ENCODE measurements at regions not wholly inside any gene's neighbourhood (a gene's known extent, or its start where the extent isn't known, plus 50 kb on each side); places are given as distances from the start of the nearest gene placed in this dataset.
A peak's percentile ranks its signal among the peaks of the same experiment; 100 is the strongest.

GRCh38 chr2:38194751-38195150, 118.8 kb upstream of the CYP1B1 start:
- no peaks in the 10 kb centered on the region for H3K27me3 ChIP-seq (ENCODE audit: low read depth)
- no peak overlapping the region for H3K4me3 ChIP-seq
- ATAC-seq, result no peak
- no peak overlapping the region for H3K27ac ChIP-seq
- TF ChIP-seq, protein P1, sequence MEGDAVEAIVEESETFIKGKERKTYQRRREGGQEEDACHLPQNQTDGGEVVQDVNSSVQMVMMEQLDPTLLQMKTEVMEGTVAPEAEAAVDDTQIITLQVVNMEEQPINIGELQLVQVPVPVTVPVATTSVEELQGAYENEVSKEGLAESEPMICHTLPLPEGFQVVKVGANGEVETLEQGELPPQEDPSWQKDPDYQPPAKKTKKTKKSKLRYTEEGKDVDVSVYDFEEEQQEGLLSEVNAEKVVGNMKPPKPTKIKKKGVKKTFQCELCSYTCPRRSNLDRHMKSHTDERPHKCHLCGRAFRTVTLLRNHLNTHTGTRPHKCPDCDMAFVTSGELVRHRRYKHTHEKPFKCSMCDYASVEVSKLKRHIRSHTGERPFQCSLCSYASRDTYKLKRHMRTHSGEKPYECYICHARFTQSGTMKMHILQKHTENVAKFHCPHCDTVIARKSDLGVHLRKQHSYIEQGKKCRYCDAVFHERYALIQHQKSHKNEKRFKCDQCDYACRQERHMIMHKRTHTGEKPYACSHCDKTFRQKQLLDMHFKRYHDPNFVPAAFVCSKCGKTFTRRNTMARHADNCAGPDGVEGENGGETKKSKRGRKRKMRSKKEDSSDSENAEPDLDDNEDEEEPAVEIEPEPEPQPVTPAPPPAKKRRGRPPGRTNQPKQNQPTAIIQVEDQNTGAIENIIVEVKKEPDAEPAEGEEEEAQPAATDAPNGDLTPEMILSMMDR (IDR thresholded peaks at IDR 0.05), result no peak
- intact Hi-C loops (cut with DNase I), result no loop called here
- H3K9me3 ChIP-seq, result no peaks in the 10 kb centered on the region
- no peak for DNase-seq
- H3K4me1 ChIP-seq, result no peaks in the 10 kb centered on the region
- H3K36me3 ChIP-seq, result no peaks in the 10 kb centered on the region

- peak in 1 of 2 donors; percentile 19 for ATAC-seq
Observed at GRCh38 chr2:38192976-38193375, 117.0 kb upstream of the CYP1B1 start.

DNA sequence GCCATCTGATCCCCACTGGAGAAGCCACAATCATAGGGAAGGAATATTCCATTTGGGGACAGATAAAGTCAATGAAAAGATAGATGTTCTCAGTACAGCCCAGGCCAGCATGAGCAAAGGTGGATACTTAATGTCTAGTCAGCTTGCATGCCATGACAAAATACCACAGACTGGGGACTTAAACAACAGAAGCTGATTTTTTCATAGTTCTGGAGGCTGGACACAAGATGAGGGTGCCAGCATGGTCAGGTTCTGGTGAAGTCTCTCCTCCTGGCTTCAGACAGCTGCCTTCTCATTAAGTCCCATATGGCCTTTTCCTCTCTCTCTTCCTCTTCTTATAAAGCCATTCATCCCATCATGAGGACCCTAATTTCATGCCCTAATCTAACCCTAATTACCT, 116.1 kb upstream of the CYP1B1 start:
- Histone ChIP-seq H3K36me3 (no peaks in the 10 kb centered on the region), H3K27ac (no peak overlapping the region), H3K4me1 (peaks cover 8% of the 10 kb centered on the region), H3K9me3 (no peaks in the 10 kb centered on the region), H3K4me3 (no peak overlapping the region), H3K27me3 (ENCODE audit: low read depth) (no peaks in the 10 kb centered on the region)
- intact Hi-C loops (cut with DNase I), result no loop called here
- ATAC-seq, result no peak
- no peak for DNase-seq
- TF ChIP-seq, protein P1 (IDR thresholded peaks at IDR 0.05), result no peak

More at GRCh38 chr2:38192976-38193375, 117.0 kb upstream of the CYP1B1 start:
- Histone ChIP-seq H3K4me1 (peaks cover under 1% of the 10 kb centered on the region), H3K27ac (no peak overlapping the region), H3K27me3 (ENCODE audit: low read depth) (no peaks in the 10 kb centered on the region), H3K4me3 (no peak overlapping the region), H3K9me3 (no peaks in the 10 kb centered on the region), H3K36me3 (no peaks in the 10 kb centered on the region)
- no peak for DNase-seq
- intact Hi-C loops (cut with DNase I), result no loop called here
- TF ChIP-seq, protein P1 (IDR thresholded peaks at IDR 0.05), result no peak

DNA sequence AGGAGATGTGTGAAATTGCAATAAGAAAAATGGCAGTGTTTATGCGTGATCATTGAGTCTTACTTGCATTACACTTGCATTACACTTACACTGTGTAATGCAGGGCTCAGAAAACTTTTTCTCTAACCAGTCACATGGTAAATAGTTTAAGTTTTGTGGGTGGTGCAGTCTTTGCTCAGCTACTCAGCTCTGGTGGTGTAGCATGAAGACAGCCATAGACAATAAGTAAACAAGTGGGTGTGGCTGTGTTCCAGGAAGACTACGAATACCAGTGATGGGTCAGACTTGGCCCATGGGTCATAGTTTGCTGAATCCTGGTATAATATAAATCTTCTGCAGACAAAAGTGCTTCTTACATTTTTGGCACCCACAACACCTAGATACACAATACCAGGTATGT, 115.6 kb upstream of the CYP1B1 start:
- Histone ChIP-seq H3K27ac (no peak overlapping the region), H3K9me3 (no peaks in the 10 kb centered on the region), H3K4me3 (no peak overlapping the region), H3K36me3 (no peaks in the 10 kb centered on the region), H3K4me1 (peaks cover 8% of the 10 kb centered on the region), H3K27me3 (ENCODE audit: low read depth) (no peaks in the 10 kb centered on the region)
- ATAC-seq, result no peak
- TF ChIP-seq, protein P1 (IDR thresholded peaks at IDR 0.05), result no peak
- no peak for DNase-seq
- intact Hi-C loops (cut with DNase I), result no loop called here

- Histone ChIP-seq H3K4me1 (peaks cover 8% of the 10 kb centered on the region), H3K27me3 (ENCODE audit: low read depth) (no peaks in the 10 kb centered on the region), H3K27ac (no peak overlapping the region), H3K4me3 (no peak overlapping the region), H3K36me3 (no peaks in the 10 kb centered on the region), H3K9me3 (no peaks in the 10 kb centered on the region)
- no peak for DNase-seq
- TF ChIP-seq, protein P1 (IDR thresholded peaks at IDR 0.05), result no peak
- no peak for ATAC-seq
- intact Hi-C loops (cut with DNase I), result no loop called here
Observed at GRCh38 chr2:38190542-38191218, 114.7 kb upstream of the CYP1B1 start.

All from lower lobe of right lung (tissue), 2 donors.